Uterus (tissue), 2 donors: ENCODE measurements at regions not wholly inside any gene's neighbourhood (a gene's known extent, or its start where the extent isn't known, plus 50 kb on each side); places are given as distances from the start of the nearest gene placed in this dataset.
"Not testable (repeated sequence)": the region's sequence is repeated elsewhere in the genome, so short reads cannot be mapped to it uniquely, and the experiment has no call there.

Experiments used
- POLR2A ChIP-seq, 2 donors: fragments of 450-650 bp; IDR thresholded peaks; one replicate each; pipeline ENCODE4 v1.6.1; 2016; ENCODE audit warnings: antibody characterized with exemption in 2 of 2, mild to moderate bottlenecking in 1 of 2, moderate library complexity in 1 of 2
- TF ChIP-seq, protein P1 (sequence below), 4 experiments: fragments of 200-600 bp in 2 of 4; fragments of 450-650 bp in 2 of 4; sonication (generic) in 2 of 4; IDR thresholded peaks; one replicate each; pipeline ENCODE4 v1.5.1; 2016 to 2019; ENCODE audit warnings: antibody characterized with exemption in 4 of 4, mild to moderate bottlenecking in 2 of 4, moderate library complexity in 1 of 4

DNA sequence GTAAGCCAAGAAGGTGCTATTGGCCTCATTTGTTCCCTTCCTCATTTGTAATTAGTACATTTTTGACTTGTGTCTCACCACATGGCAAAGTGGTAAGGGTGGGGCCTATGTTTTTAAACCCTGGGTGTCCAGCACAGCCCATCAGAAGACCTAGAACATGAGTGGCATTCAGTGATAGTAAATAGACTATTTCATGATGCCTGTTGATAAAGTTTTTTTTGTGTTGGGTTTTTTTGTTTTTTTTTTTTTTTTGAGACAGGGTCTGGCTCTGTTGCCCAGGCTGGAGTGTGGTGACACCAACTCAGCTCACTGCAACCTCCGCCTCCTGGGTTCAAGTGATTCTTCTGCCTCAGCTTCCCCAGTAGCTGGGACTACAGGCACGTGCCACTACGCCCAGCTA lies 74.8 kb downstream of the DOP1B start:
- TF ChIP-seq, protein P1, sequence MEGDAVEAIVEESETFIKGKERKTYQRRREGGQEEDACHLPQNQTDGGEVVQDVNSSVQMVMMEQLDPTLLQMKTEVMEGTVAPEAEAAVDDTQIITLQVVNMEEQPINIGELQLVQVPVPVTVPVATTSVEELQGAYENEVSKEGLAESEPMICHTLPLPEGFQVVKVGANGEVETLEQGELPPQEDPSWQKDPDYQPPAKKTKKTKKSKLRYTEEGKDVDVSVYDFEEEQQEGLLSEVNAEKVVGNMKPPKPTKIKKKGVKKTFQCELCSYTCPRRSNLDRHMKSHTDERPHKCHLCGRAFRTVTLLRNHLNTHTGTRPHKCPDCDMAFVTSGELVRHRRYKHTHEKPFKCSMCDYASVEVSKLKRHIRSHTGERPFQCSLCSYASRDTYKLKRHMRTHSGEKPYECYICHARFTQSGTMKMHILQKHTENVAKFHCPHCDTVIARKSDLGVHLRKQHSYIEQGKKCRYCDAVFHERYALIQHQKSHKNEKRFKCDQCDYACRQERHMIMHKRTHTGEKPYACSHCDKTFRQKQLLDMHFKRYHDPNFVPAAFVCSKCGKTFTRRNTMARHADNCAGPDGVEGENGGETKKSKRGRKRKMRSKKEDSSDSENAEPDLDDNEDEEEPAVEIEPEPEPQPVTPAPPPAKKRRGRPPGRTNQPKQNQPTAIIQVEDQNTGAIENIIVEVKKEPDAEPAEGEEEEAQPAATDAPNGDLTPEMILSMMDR (IDR thresholded peaks at IDR 0.05) = not testable (repeated sequence)
- TF ChIP-seq POLR2A (IDR thresholded peaks at IDR 0.05) = not testable (repeated sequence)
